ENCODE measurements at regions not wholly inside any gene's neighbourhood (a gene's known extent, or its start where the extent isn't known, plus 50 kb on each side); places are given as distances from the start of the nearest gene placed in this dataset.

DNA sequence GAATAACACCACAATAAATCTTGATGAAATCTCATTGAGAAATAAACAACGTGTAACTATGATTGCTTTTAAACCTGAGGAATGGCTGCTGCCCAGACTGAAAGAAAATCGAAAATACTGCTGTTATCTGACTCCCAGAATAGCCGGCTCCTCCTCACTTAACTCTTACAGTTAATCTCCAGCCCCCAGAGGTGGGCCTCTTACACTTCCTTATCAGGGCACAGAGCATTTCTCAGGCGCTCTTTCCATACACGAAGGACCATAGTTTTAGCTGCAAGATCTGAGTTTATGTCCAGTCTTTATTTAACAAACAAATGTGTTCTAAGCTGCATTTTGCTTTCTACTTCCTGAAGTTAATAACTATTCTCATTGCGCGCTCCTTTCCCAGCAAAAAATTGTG, 206.9 kb downstream of the MAP2K4 start:
- TF ChIP-seq, protein P1, sequence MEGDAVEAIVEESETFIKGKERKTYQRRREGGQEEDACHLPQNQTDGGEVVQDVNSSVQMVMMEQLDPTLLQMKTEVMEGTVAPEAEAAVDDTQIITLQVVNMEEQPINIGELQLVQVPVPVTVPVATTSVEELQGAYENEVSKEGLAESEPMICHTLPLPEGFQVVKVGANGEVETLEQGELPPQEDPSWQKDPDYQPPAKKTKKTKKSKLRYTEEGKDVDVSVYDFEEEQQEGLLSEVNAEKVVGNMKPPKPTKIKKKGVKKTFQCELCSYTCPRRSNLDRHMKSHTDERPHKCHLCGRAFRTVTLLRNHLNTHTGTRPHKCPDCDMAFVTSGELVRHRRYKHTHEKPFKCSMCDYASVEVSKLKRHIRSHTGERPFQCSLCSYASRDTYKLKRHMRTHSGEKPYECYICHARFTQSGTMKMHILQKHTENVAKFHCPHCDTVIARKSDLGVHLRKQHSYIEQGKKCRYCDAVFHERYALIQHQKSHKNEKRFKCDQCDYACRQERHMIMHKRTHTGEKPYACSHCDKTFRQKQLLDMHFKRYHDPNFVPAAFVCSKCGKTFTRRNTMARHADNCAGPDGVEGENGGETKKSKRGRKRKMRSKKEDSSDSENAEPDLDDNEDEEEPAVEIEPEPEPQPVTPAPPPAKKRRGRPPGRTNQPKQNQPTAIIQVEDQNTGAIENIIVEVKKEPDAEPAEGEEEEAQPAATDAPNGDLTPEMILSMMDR (IDR thresholded peaks at IDR 0.05) = no peak
- TF ChIP-seq SIN3A (IDR thresholded peaks at IDR 0.05; ENCODE audit: borderline replicate concordance, insufficient read depth, low read depth, low read length) (no peak), POLR2AphosphoS5 (IDR thresholded peaks at IDR 0.05; ENCODE audit: low read depth, low read length) (no peak)
- TF ChIP-seq, protein P2, sequence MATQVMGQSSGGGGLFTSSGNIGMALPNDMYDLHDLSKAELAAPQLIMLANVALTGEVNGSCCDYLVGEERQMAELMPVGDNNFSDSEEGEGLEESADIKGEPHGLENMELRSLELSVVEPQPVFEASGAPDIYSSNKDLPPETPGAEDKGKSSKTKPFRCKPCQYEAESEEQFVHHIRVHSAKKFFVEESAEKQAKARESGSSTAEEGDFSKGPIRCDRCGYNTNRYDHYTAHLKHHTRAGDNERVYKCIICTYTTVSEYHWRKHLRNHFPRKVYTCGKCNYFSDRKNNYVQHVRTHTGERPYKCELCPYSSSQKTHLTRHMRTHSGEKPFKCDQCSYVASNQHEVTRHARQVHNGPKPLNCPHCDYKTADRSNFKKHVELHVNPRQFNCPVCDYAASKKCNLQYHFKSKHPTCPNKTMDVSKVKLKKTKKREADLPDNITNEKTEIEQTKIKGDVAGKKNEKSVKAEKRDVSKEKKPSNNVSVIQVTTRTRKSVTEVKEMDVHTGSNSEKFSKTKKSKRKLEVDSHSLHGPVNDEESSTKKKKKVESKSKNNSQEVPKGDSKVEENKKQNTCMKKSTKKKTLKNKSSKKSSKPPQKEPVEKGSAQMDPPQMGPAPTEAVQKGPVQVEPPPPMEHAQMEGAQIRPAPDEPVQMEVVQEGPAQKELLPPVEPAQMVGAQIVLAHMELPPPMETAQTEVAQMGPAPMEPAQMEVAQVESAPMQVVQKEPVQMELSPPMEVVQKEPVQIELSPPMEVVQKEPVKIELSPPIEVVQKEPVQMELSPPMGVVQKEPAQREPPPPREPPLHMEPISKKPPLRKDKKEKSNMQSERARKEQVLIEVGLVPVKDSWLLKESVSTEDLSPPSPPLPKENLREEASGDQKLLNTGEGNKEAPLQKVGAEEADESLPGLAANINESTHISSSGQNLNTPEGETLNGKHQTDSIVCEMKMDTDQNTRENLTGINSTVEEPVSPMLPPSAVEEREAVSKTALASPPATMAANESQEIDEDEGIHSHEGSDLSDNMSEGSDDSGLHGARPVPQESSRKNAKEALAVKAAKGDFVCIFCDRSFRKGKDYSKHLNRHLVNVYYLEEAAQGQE (IDR thresholded peaks at IDR 0.05; ENCODE audit: insufficient read depth in 1 of 2, low read depth in 2 of 2, low read length in 1 of 2) = no peak
